Umbilical cord (tissue), 1 donor: ENCODE measurements at regions not wholly inside any gene's neighbourhood (a gene's known extent, or its start where the extent isn't known, plus 50 kb on each side); places are given as distances from the start of the nearest gene placed in this dataset.

ENCODE experiments used
- DNase-seq: peaks from one replicate; pipeline ENCODE4 v3.0.0-alpha.2; 2015; ENCODE audit warnings: low spot score

GRCh38 chr14:101706509-101707067, 54.9 kb upstream of the PPP2R5C start:
- no peak for DNase-seq

- peak; percentile 86 for DNase-seq
These were observed 54.3 kb upstream of the PPP2R5C start for GRCh38 chr14:101707068-101707842.

GRCh38 chr14:101707863-101708620, 53.5 kb upstream of the PPP2R5C start:
- DNase-seq = no peak

- no peak for DNase-seq
These were observed 52.5 kb upstream of the PPP2R5C start for GRCh38 chr14:101708853-101709532.

GRCh38 chr14:101709533-101709881, 52.0 kb upstream of the PPP2R5C start:
- DNase-seq = no peak

- DNase-seq = no peak
These were observed 51.3 kb upstream of the PPP2R5C start for GRCh38 chr14:101709962-101710931.

GRCh38 chr14:101711041-101711856, 50.3 kb upstream of the PPP2R5C start:
- no peak for DNase-seq
